Dendritic cell treated with granulocyte-macrophage colony-stimulating factor and Interleukin-4, amounts not matched to agents 40 ng/mL and 50 ng/mL, for 4 days (primary cell): ENCODE measurements at regions not wholly inside any gene's neighbourhood (a gene's known extent, or its start where the extent isn't known, plus 50 kb on each side); places are given as distances from the start of the nearest gene placed in this dataset.
"Not testable (repeated sequence)": the region's sequence is repeated elsewhere in the genome, so short reads cannot be mapped to it uniquely, and the experiment has no call there.

Source experiments
- H3K27ac Mint-ChIP-seq: one replicate; pipeline ENCODE4 v1.8.0; 2022; ENCODE audit warnings: mild to moderate bottlenecking, mixed read lengths
- H3K27me3 Mint-ChIP-seq: one replicate; pipeline ENCODE4 v1.8.0; 2022; ENCODE audit warnings: mild to moderate bottlenecking, mixed read lengths
- H3K36me3 Mint-ChIP-seq: one replicate; pipeline ENCODE4 v1.8.0; 2022; ENCODE audit warnings: low read depth, mixed read lengths
- H3K4me1 Mint-ChIP-seq: one replicate; pipeline ENCODE4 v1.8.0; 2022; ENCODE audit warnings: low read depth, mixed read lengths
- H3K4me3 Mint-ChIP-seq: one replicate; pipeline ENCODE4 v1.8.0; 2022; ENCODE audit warnings: mild to moderate bottlenecking, moderate library complexity, mixed read lengths
- H3K9me3 Mint-ChIP-seq: one replicate; pipeline ENCODE4 v1.8.0; 2022; ENCODE audit warnings: mixed read lengths
- intact Hi-C: fragments of 100-400 bp; cut with micrococcal nuclease; formaldehyde crosslinking; loops from one replicate; pipeline ENCODE4 v1.15.0; 2022

DNA sequence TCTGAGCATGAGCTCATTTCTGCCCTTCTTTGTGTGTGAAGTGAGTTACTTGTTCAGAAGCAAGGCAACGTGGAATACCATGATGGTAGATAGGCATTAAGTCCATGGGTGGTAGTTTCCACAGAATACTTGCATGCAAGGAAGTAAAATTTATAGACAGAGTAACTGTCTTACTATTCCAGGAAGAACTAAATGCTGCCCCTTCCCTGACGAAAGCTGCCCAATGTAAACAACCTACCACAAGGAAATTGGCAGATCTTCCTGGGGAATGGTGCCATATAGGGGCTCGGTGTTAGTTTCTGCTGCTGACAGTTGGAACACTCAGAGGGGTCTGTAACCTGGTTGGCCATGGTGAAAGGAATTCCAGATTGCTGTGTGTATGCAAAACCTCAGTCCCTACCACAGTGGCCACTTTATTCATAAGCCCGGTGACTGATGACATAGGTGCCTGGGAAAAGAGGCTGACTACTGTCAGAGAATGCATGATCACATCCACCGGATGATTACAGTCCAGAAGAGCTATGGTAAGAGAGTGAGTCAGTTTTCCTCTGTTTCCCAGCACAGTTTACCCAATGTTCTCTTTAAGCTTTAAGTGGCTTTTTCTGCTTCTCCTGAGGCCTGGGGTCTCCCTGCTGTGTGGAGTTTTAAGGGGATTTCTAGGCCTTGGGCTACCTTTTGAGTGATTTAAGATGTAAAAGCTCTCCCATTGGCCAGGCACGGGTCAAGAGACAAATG lies 463.7 kb upstream of the NPAP1 start:
- H3K36me3 Mint-ChIP-seq, intact Hi-C loops, H3K4me3 Mint-ChIP-seq, H3K4me1 Mint-ChIP-seq, H3K27me3 Mint-ChIP-seq, H3K27ac Mint-ChIP-seq: not testable (repeated sequence)
- peaks cover 33% of the 10 kb centered on the region for H3K9me3 Mint-ChIP-seq

DNA sequence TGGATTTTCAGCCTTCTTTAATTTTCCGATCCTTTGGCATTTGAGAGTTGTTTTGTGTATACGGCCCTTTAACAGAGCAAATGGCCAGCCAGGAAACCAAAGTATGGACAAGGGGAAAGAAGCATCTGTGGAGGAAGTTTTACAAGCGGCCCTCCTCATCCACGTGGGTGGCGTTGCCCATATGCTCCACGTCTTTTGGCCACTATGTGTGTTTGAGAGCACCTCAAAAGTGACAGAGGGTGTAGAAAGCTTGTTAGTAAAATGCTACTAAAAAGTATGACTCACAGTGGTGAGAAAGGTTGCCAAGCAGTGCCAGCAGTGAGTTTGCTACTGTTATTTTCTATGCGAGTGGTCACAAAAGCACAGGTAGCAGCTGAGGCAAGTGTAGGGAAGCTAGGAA lies 451.8 kb upstream of the NPAP1 start:
- H3K27me3 Mint-ChIP-seq, result no peaks in the 10 kb centered on the region
- H3K36me3 Mint-ChIP-seq, result no peaks in the 10 kb centered on the region
- H3K27ac Mint-ChIP-seq, result no peak overlapping the region
- intact Hi-C loops, result no loop called here
- H3K4me1 Mint-ChIP-seq, result no peaks in the 10 kb centered on the region
- H3K4me3 Mint-ChIP-seq, result no peak overlapping the region
- H3K9me3 Mint-ChIP-seq, result peaks cover 45% of the 10 kb centered on the region

DNA sequence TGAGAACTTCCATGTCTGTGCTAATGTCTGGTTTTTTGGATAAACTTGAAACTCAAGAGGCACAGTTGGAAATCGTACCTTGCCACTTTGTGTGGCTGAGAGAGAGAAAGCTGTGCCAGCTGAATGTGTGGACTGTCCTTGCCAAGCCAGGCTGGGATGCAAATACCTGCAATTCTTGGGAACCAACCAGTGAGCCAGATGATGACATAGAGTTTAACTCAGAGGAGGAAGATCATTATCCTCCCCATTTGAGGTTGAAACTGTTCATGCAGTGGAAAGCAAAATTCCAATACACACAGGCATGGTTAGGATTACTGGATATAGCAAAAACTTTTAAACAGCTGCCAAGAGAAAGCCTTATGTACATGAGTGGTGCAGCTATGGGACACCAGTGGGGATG lies 451.4 kb upstream of the NPAP1 start:
- Mint-ChIP-seq H3K27ac (no peak overlapping the region), H3K36me3 (no peaks in the 10 kb centered on the region), H3K4me3 (no peak overlapping the region), H3K27me3 (no peaks in the 10 kb centered on the region), H3K9me3 (peaks cover 49% of the 10 kb centered on the region), H3K4me1 (no peaks in the 10 kb centered on the region)
- intact Hi-C loops, result no loop called here

DNA sequence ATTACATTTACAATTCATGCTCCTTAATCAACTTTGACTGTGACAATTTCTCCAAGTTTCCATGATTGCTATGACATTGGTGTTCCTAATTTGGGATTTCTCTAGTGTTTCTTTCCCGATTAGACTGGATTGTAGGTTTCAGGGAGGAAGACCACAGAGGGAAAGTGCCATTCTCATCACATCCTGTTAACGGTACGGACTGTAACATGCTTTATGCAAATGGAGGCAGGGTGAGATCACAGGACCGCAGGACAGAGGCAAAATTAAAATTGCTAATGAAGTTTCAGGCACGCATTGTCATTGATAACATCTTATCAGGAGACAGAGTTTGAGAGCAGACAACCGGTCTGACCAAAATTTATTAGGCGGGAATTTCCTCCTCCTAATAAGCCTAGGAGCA lies 446.7 kb upstream of the NPAP1 start:
- intact Hi-C loops, H3K27me3 Mint-ChIP-seq, H3K4me3 Mint-ChIP-seq, H3K4me1 Mint-ChIP-seq, H3K27ac Mint-ChIP-seq, H3K36me3 Mint-ChIP-seq: not testable (repeated sequence)
- peaks cover 40% of the 10 kb centered on the region for H3K9me3 Mint-ChIP-seq

DNA sequence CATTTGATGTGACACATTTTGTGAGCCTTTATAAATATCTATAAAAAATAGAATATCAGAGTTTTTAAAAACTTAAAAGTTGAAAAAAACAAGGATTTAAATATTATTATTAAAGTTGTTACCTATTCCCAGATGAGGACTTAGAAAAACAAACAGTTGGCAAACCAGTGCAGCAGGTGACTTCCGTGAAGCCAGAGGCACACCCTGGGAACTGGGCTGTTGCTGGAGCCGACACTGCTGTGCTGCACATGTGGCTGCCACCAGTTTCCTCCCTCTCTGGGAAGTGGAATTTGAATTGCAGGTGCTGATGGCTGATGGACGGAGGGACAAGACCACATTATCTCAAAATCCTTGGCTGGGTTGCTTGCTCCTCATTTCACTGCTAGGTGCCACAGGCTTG lies 442.4 kb upstream of the NPAP1 start:
- H3K4me3 Mint-ChIP-seq, H3K27me3 Mint-ChIP-seq, H3K27ac Mint-ChIP-seq, H3K4me1 Mint-ChIP-seq, intact Hi-C loops, H3K36me3 Mint-ChIP-seq: not testable (repeated sequence)
- H3K9me3 Mint-ChIP-seq, result peaks cover 25% of the 10 kb centered on the region

DNA sequence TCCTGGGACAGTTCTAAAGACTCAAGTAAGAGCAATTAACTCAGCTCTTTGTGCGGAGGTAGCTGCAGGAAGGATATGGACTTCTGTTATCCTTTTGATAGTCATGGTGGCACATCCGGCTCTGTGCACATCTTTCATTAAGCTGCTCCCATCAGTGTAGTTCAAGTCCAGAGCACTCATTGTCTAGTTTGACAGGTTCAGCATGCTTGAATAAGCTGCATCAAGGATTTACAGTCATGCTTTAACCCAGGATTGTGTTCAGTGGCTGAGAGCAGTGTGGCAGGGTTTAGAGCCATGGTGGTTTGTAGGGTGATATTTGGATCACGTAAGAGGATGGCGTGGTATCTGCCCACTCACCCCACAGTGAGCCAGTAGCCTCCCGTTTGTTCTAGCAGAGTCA lies 435.0 kb upstream of the NPAP1 start:
- H3K36me3 Mint-ChIP-seq, H3K27ac Mint-ChIP-seq, H3K4me3 Mint-ChIP-seq, intact Hi-C loops, H3K4me1 Mint-ChIP-seq, H3K27me3 Mint-ChIP-seq: not testable (repeated sequence)
- peaks cover 17% of the 10 kb centered on the region for H3K9me3 Mint-ChIP-seq

DNA sequence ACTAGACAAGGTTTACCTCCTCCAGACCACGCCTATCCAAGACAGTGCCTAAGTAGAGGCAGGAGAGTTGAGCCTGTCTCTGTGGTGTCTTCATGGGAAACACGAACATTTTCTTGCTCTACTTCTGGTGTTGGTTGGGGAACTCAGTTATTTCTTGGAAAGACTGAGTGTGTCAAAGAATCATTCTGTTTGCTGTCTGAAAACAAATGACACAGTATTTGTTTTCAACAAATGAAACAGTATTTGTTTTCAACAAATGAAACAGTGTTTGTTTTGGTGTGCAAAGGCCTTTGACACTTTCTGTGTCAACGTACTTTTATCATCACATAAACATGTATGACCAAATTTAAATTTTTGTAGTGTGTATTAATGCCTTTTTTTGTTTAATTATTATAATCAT lies 416.5 kb upstream of the NPAP1 start:
- H3K36me3 Mint-ChIP-seq, intact Hi-C loops, H3K4me3 Mint-ChIP-seq, H3K27ac Mint-ChIP-seq, H3K27me3 Mint-ChIP-seq, H3K4me1 Mint-ChIP-seq: not testable (repeated sequence)
- peaks cover 20% of the 10 kb centered on the region for H3K9me3 Mint-ChIP-seq

DNA sequence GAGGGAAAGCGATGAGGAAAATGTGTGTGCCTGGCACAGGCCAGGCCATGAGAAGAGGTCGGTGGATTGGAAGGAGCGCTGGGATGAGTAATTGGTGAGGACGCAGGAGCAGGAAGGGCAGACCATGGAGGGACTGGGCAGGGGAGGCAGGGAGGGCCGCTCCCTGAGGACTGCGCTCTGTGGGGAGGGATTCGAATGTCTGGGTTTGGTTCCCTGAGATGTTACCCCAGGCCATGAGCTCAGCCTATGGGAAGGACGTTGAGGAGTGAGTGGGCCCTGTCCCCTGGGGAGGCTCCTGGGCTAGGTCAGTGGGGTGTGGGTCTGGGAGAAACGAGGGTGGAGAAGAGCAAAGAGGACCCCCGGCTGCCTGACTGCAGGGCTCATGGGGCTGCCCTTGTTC lies 415.2 kb upstream of the NPAP1 start:
- H3K4me1 Mint-ChIP-seq, intact Hi-C loops, H3K4me3 Mint-ChIP-seq, H3K27ac Mint-ChIP-seq, H3K36me3 Mint-ChIP-seq, H3K27me3 Mint-ChIP-seq: not testable (repeated sequence)
- peaks cover 18% of the 10 kb centered on the region for H3K9me3 Mint-ChIP-seq

DNA sequence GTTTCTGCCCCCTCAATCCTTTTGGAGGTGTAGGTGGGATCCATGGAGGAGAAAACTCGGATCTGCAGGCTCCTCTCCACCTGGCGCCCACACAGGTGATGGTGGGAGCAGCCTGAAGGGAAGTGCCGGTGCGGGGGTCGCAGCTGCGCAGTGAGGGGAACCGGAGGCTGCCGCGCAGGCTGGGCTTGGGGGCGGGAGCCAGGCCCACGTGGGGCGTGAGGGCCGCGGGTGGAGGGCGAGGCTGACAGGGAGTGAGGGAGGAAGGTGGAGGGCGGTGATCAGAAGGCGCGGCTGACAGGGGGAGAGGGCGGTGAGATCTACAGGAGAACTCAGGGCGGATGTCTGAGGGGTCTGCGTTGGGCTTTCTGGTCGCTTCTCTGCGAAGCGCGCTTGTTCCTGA lies 414.7 kb upstream of the NPAP1 start:
- H3K4me1 Mint-ChIP-seq, H3K27me3 Mint-ChIP-seq, H3K36me3 Mint-ChIP-seq, H3K4me3 Mint-ChIP-seq, H3K27ac Mint-ChIP-seq, intact Hi-C loops: not testable (repeated sequence)
- H3K9me3 Mint-ChIP-seq, result peaks cover 18% of the 10 kb centered on the region

DNA sequence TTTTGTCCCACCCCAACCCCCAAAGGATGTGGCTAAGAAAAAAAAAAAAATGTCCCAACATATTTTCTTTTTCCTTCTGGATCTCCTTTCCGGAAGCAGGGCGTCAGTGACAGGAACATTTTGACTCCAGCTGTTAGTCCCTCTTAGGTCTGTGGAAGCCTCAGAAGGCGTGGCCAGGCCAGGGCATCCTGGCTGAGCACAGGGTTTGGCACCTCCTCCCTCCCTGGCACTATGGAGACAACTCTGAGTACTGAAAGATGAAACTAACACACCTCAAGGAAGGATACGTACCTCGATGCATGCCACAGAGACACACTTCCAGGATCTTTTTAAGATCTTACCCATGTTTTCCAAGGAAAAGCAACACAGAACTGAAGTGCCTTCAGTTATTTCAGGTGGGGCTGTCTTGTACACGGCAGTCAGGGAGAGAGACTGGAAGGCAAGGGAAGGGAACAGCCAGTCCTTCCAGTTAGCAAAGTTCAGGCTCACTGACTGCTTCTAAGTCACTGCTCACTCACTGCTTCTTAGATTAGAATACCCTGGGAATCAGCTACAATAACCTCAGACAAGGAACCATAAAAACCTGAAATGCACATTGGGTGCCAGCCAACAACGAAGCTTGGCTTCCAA lies 406.9 kb upstream of the NPAP1 start:
- intact Hi-C loops, H3K27me3 Mint-ChIP-seq, H3K27ac Mint-ChIP-seq, H3K4me3 Mint-ChIP-seq, H3K36me3 Mint-ChIP-seq, H3K4me1 Mint-ChIP-seq: not testable (repeated sequence)
- H3K9me3 Mint-ChIP-seq, result peaks cover 25% of the 10 kb centered on the region

DNA sequence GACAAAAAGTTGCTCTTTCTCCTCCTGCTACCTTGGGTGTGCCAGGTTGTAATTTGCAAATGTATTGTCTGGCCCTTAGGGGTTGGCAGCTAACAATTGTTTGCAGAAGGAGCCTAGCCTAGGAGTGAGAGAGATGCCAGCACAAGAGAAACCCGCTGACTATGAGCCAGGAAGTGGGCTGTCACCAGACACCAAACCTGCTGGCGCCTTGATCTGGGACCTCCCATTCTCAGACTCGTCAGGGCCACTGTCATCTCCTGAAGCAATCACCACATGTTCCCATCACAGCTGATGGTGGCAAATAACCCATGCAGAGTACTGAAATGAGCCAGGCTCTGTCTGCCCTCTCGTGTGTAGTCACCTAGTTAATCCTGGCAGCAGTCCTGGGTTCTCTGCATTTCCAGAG lies 406.4 kb upstream of the NPAP1 start:
- H3K27me3 Mint-ChIP-seq, result no peaks in the 10 kb centered on the region
- no peak overlapping the region for H3K27ac Mint-ChIP-seq
- H3K4me1 Mint-ChIP-seq, result no peaks in the 10 kb centered on the region
- intact Hi-C loops, result no loop called here
- H3K9me3 Mint-ChIP-seq, result peaks cover 25% of the 10 kb centered on the region
- no peak overlapping the region for H3K4me3 Mint-ChIP-seq
- no peaks in the 10 kb centered on the region for H3K36me3 Mint-ChIP-seq

DNA sequence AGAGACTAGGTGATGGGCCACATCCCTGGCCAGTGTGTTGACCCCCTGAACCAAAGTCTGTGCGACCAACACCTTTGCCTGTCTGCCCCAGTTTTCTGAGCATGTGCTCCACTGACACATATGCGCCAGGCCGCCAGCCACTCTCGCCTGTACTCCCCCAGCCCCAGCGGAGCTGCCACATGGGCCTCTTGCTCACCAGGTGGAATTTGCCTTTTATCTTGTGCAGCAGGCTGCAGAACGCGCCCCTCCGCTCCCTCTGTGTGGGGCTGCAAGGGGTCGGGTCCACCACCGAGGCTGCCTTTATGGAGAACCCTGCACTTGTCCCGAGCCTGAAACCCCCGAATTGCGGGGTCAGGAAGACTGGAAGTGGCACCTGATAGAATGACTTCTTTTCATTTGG lies 405.7 kb upstream of the NPAP1 start:
- Mint-ChIP-seq H3K36me3 (no peaks in the 10 kb centered on the region), H3K4me3 (no peak overlapping the region), H3K27me3 (no peaks in the 10 kb centered on the region), H3K27ac (no peak overlapping the region), H3K9me3 (peaks cover 18% of the 10 kb centered on the region), H3K4me1 (no peaks in the 10 kb centered on the region)
- intact Hi-C loops, result no loop called here

DNA sequence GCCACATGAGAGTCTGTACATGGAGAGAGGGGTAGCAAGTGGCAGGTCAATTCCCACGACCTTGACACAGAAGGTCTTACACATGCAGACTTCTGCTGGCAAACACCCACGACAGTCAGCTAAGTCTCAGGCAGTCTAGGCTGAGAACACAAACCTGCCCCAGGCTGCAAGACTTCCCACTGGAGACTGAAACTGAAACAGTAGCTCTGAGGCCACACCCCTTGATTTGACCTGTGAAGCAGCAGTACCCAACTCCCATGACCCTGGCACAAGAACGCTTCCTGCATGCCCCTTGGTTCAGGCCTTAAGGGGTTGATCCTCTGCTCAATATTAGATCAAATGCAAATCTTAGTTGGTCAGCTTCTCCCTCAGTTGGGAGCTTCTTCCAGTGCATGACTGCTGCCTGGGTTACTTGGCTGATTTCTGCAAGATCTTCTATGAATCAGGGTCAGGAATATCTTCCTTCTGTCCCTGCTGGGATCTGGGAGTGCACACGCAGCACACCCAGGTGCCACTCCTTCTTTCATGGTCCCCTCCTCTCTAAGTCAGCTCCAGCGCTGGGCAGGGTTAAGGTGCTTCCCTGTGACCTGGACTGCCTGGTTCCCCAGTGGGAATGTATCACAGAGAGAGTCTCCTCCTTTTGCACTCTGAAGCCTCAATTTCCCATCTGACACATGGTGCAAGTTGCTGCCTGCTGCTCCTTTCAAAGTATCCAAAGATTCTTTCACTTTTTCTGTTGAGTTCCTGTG lies 403.9 kb upstream of the NPAP1 start:
- H3K4me1 Mint-ChIP-seq, H3K27ac Mint-ChIP-seq, H3K4me3 Mint-ChIP-seq, H3K36me3 Mint-ChIP-seq, intact Hi-C loops, H3K27me3 Mint-ChIP-seq: not testable (repeated sequence)
- H3K9me3 Mint-ChIP-seq, result peaks cover 28% of the 10 kb centered on the region

DNA sequence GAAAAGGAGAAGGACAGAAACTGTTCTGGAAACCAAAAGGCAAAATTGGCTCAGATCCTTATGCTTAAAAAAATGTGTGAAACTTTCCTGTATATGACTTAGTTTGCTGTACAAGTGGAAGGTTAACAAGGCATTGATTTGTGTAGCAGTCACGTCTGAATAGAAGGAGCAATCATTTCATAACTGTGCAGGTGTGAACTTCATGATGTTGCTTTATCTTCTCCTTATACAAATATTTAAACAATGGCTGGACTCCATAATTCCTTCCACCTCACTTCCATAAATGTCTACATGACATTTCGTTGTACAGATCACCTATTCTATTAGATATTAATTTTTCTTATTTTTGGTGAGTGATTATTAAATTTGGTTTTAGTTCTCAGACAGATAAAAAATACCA lies 382.7 kb upstream of the NPAP1 start:
- no peaks in the 10 kb centered on the region for H3K9me3 Mint-ChIP-seq
- H3K4me1 Mint-ChIP-seq, result no peaks in the 10 kb centered on the region
- no peak overlapping the region for H3K4me3 Mint-ChIP-seq
- H3K36me3 Mint-ChIP-seq, result no peaks in the 10 kb centered on the region
- intact Hi-C loops, result no loop called here
- H3K27ac Mint-ChIP-seq, result no peak overlapping the region
- no peaks in the 10 kb centered on the region for H3K27me3 Mint-ChIP-seq
